SH-SY5Y (cell line): ENCODE measurements at regions not wholly inside any gene's neighbourhood (a gene's known extent, or its start where the extent isn't known, plus 50 kb on each side); places are given as distances from the start of the nearest gene placed in this dataset.

Source experiments
- GATA2 ChIP-seq: IDR thresholded peaks from 2 replicates; pipeline ENCODE4 v1.6.1; 2011; ENCODE audit warnings: mild to moderate bottlenecking, low read depth, low read length
- GATA3 ChIP-seq: IDR thresholded peaks from 2 replicates; pipeline ENCODE4 v1.6.1; 2011; ENCODE audit warnings: low read depth, mild to moderate bottlenecking, low read length, moderate library complexity

- no peak for TF ChIP-seq GATA3
- no peak for TF ChIP-seq GATA2
Observed at GRCh38 chr4:179583221-179583620, 2141.0 kb upstream of the AGA start.
